Lung (tissue), 11 donors: ENCODE measurements at regions not wholly inside any gene's neighbourhood (a gene's known extent, or its start where the extent isn't known, plus 50 kb on each side); places are given as distances from the start of the nearest gene placed in this dataset.

Source experiments
- ATAC-seq: fragments of 200-7000 bp; cut with Tn5 transposase; one replicate; pipeline ENCODE4 v1.9.1; 2020; ENCODE audit warnings: moderate number of reproducible peaks; ENCODE audit not compliant: insufficient read depth, low FRiP score
- DNase-seq, 3 donors: peaks; one replicate each; pipeline ENCODE4 v3.0.0-alpha.2; 2013 to 2017
- H3K27ac ChIP-seq, 2 donors: one replicate each; pipeline ENCODE4 v1.5.1; 2013; ENCODE audit warnings: mild to moderate bottlenecking in 2 of 2, moderate library complexity in 2 of 2, control low read depth in 1 of 2, inconsistent platforms in 1 of 2, low read depth in 1 of 2, low read length in 1 of 2
- H3K27me3 ChIP-seq, 3 donors: one replicate each; pipeline ENCODE4 v1.5.1; 2013; ENCODE audit warnings: low read length in 2 of 3; ENCODE audit not compliant: control insufficient read depth in 3 of 3, insufficient read depth in 3 of 3
- H3K36me3 ChIP-seq, 4 donors: one replicate each; pipeline ENCODE4 v1.5.1; 2013; ENCODE audit warnings: low read length in 4 of 4, mild to moderate bottlenecking in 1 of 4, moderate library complexity in 1 of 4; ENCODE audit not compliant: control insufficient read depth in 4 of 4, insufficient read depth in 4 of 4
- H3K4me1 ChIP-seq, 5 donors: one replicate each; pipeline ENCODE4 v1.5.1; 2013; ENCODE audit warnings: low read length in 5 of 5, mild to moderate bottlenecking in 2 of 5, moderate library complexity in 1 of 5; ENCODE audit not compliant: control insufficient read depth in 5 of 5, insufficient read depth in 5 of 5
- H3K4me3 ChIP-seq: one replicate; pipeline ENCODE4 v1.5.1; 2013; ENCODE audit warnings: mild to moderate bottlenecking, control low read depth, moderate library complexity
- H3K9ac ChIP-seq, 2 donors: one replicate each; pipeline ENCODE4 v1.5.1; 2013; ENCODE audit warnings: low read length in 2 of 2, control low read depth in 1 of 2; ENCODE audit not compliant: insufficient read depth in 1 of 2
- H3K9me3 ChIP-seq, 4 donors: one replicate each; pipeline ENCODE4 v1.5.1; 2013; ENCODE audit warnings: low read length in 3 of 4, mild to moderate bottlenecking in 1 of 4, moderate library complexity in 1 of 4; ENCODE audit not compliant: control insufficient read depth in 4 of 4, insufficient read depth in 3 of 4
- CTCF ChIP-seq: IDR thresholded peaks from 2 replicates; pipeline ENCODE4 v1.5.1; 2012; ENCODE audit warnings: mild to moderate bottlenecking; ENCODE audit errors: control extremely low read depth, extremely low read depth
- WGBS, 2 donors: extraction: QIAGEN DNeasy Blood & Tissue Kit; methylation state at CpG; one replicate each; pipeline ENCODE4 v1.1.7; 2013; 5-methylcytosine and 5-hydroxymethylcytosine counted together
- donor health status: control.
- donor health status: control.
- donor health status: Bipolar disorder and iron deficiency.
- donor health status: healthy.
- donor health status: DM: yes; HTN: yes; CAD: no.

- H3K36me3 ChIP-seq, result no peaks in the 10 kb centered on the region
- WGBS, 2 donors, result 78 to 87% methylated on average over 4 of the region's 4 CpGs
- TF ChIP-seq CTCF, result no peak
- H3K4me1 ChIP-seq, result peaks cover 0 to 6% (median 0%) of the 10 kb centered on the region in 5 donors
- no peak overlapping the region for H3K4me3 ChIP-seq
- no peak for ATAC-seq
- H3K27ac ChIP-seq, result no peak overlapping the region
- H3K9me3 ChIP-seq, result no peaks in the 10 kb centered on the region
- no peak overlapping the region for H3K9ac ChIP-seq
- H3K27me3 ChIP-seq, result no peaks in the 10 kb centered on the region
- DNase-seq, result peak in 2 of 3 donors; percentile 29 to 57
These were observed 98.1 kb upstream of the CLSTN2 start for GRCh38 chr3:139836698-139837464.

GRCh38 chr3:139835830-139836683 lies 98.9 kb upstream of the CLSTN2 start:
- H3K4me1 ChIP-seq, result peaks cover 0 to 14% (median 0%) of the 10 kb centered on the region in 5 donors
- H3K9me3 ChIP-seq, result no peaks in the 10 kb centered on the region
- 83 to 91% methylated on average over 7 of the region's 7 CpGs for WGBS, 2 donors
- DNase-seq (no peak), ATAC-seq (no peak)
- no peak overlapping the region for H3K27ac ChIP-seq
- no peaks in the 10 kb centered on the region for H3K27me3 ChIP-seq
- no peak for TF ChIP-seq CTCF
- H3K4me3 ChIP-seq, result no peak overlapping the region
- H3K36me3 ChIP-seq, result no peaks in the 10 kb centered on the region
- no peak overlapping the region for H3K9ac ChIP-seq

GRCh38 chr3:139832998-139833397 lies 102.0 kb upstream of the CLSTN2 start:
- ATAC-seq, result no peak

More at GRCh38 chr3:139832998-139833397, 102.0 kb upstream of the CLSTN2 start:
- 77 to 84% methylated on average over 4 of the region's 4 CpGs for WGBS, 2 donors
- Histone ChIP-seq H3K4me3 (no peak overlapping the region), H3K36me3 (no peaks in the 10 kb centered on the region), H3K27ac (no peak overlapping the region), H3K27me3 (no peaks in the 10 kb centered on the region), H3K4me1 (peaks cover 0 to 27% (median 2%) of the 10 kb centered on the region in 5 donors), H3K9me3 (peaks cover 0 to 6% (median 0%) of the 10 kb centered on the region in 4 donors), H3K9ac (no peak overlapping the region)
- no peak for TF ChIP-seq CTCF
- DNase-seq, result no peak
